ENCODE measurements at regions not wholly inside any gene's neighbourhood (a gene's known extent, or its start where the extent isn't known, plus 50 kb on each side); places are given as distances from the start of the nearest gene placed in this dataset.
A peak's percentile ranks its signal among the peaks of the same experiment; 100 is the strongest.

DNA sequence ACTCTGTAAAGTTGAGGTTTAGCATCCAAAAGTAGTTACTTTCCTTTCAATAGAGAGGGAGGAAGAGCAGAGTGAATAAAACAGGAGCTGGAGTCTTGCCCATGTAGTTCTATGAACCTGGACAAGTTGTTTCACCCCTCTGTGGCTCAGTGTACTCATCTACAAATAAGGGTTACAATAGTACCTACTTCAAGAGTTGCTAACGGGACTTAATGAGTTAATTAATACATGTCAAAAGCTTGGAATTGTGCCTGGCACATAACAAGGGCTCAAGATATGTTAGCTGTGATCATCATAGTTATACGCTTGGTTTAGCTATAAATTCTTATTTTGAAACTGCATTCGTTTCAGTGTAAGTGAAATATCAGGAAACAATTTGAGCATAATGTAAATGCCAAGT lies 388.5 kb upstream of the THBS1 start:
- Mint-ChIP-seq H3K9me3 (no peaks in the 10 kb centered on the region), H3K4me1 (peaks cover 28% of the 10 kb centered on the region), H3K27me3 (ENCODE audit: low read depth) (no peaks in the 10 kb centered on the region), H3K36me3 (ENCODE audit: low read depth) (no peaks in the 10 kb centered on the region), H3K27ac (peak overlapping the region in 2 of 3 experiments; percentile 60 to 84), H3K4me3 (no peak overlapping the region)
- TF ChIP-seq, protein P1, sequence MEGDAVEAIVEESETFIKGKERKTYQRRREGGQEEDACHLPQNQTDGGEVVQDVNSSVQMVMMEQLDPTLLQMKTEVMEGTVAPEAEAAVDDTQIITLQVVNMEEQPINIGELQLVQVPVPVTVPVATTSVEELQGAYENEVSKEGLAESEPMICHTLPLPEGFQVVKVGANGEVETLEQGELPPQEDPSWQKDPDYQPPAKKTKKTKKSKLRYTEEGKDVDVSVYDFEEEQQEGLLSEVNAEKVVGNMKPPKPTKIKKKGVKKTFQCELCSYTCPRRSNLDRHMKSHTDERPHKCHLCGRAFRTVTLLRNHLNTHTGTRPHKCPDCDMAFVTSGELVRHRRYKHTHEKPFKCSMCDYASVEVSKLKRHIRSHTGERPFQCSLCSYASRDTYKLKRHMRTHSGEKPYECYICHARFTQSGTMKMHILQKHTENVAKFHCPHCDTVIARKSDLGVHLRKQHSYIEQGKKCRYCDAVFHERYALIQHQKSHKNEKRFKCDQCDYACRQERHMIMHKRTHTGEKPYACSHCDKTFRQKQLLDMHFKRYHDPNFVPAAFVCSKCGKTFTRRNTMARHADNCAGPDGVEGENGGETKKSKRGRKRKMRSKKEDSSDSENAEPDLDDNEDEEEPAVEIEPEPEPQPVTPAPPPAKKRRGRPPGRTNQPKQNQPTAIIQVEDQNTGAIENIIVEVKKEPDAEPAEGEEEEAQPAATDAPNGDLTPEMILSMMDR (IDR thresholded peaks at IDR 0.05; ENCODE audit: unreplicated experiment in 3 of 3) = no peak

- Mint-ChIP-seq H3K4me3 (no peak overlapping the region), H3K27me3 (ENCODE audit: low read depth) (no peaks in the 10 kb centered on the region), H3K4me1 (peaks cover 31% of the 10 kb centered on the region), H3K9me3 (no peaks in the 10 kb centered on the region), H3K36me3 (ENCODE audit: low read depth) (no peaks in the 10 kb centered on the region), H3K27ac (peak overlapping the region in 2 of 3 experiments; percentile 80 to 84)
- TF ChIP-seq, protein P1 (IDR thresholded peaks at IDR 0.05; ENCODE audit: unreplicated experiment in 3 of 3) = no peak
Measured at GRCh38 chr15:39192979-39193560, 387.8 kb upstream of the THBS1 start.

GRCh38 chr15:39193611-39194010 lies 387.3 kb upstream of the THBS1 start:
- Mint-ChIP-seq H3K27ac (peak overlapping the region in 2 of 3 experiments; percentile 80 to 84), H3K9me3 (no peaks in the 10 kb centered on the region), H3K36me3 (ENCODE audit: low read depth) (no peaks in the 10 kb centered on the region), H3K4me3 (no peak overlapping the region), H3K4me1 (peaks cover 37% of the 10 kb centered on the region), H3K27me3 (ENCODE audit: low read depth) (no peaks in the 10 kb centered on the region)
- TF ChIP-seq, protein P1 (IDR thresholded peaks at IDR 0.05; ENCODE audit: unreplicated experiment in 3 of 3) = no peak

DNA sequence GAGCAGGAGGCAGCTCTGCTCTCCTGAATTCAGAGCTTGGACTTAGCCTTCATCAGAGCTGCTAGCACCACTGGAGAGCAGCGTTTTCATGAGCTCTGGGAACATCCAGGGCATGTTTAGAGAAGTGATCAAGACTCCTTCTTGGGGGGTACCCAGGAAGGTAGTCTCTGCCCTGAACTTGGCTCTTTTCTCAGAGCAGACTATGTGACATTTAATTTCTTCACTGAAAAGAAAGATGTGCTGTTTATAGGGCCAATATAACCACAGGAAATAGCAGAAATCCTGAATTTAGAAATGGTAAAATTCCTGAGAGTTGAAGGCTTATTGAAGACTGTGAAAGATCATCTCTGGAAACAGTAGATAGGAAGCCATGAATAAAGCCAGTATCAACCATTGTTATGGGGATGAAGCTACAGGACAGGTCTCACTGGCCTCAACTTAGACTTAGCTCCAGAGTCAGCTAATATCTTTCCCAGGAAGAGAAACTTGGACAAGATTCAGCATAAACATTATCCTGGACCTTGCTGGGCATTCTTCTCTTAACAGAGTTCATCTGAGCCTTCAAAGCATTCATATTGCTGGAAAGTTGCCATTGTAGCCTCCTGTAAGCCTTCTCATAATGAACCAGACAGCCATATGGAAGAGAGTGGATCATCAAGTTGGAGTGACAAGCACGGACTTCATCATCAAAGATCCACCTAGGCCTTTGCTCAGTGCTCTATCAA lies 386.6 kb upstream of the THBS1 start:
- H3K36me3 Mint-ChIP-seq (ENCODE audit: low read depth) = no peaks in the 10 kb centered on the region
- H3K27ac Mint-ChIP-seq = peak overlapping the region in 2 of 3 experiments; percentile 80 to 84
- TF ChIP-seq, protein P1 (IDR thresholded peaks at IDR 0.05; ENCODE audit: unreplicated experiment in 3 of 3) = no peak
- H3K27me3 Mint-ChIP-seq (ENCODE audit: low read depth) = no peaks in the 10 kb centered on the region
- no peaks in the 10 kb centered on the region for H3K9me3 Mint-ChIP-seq
- H3K4me3 Mint-ChIP-seq = no peak overlapping the region
- H3K4me1 Mint-ChIP-seq = peaks cover 41% of the 10 kb centered on the region

GRCh38 chr15:39195961-39196486 lies 384.9 kb upstream of the THBS1 start:
- Mint-ChIP-seq H3K4me3 (no peak overlapping the region), H3K4me1 (peaks cover 44% of the 10 kb centered on the region), H3K27me3 (ENCODE audit: low read depth) (no peaks in the 10 kb centered on the region), H3K36me3 (ENCODE audit: low read depth) (no peaks in the 10 kb centered on the region), H3K9me3 (no peaks in the 10 kb centered on the region), H3K27ac (no peak overlapping the region)
- TF ChIP-seq, protein P1 (IDR thresholded peaks at IDR 0.05; ENCODE audit: unreplicated experiment in 3 of 3) = no peak
